NCI-H510A (cell line): ENCODE measurements at regions not wholly inside any gene's neighbourhood (a gene's known extent, or its start where the extent isn't known, plus 50 kb on each side); places are given as distances from the start of the nearest gene placed in this dataset.
"Not testable (repeated sequence)": the region's sequence is repeated elsewhere in the genome, so short reads cannot be mapped to it uniquely, and the experiment has no call there.

ENCODE experiments used
- DNase-seq: peaks from one replicate; lab custom pipeline; 2025; lab: John Stamatoyannopoulos, UW

DNA sequence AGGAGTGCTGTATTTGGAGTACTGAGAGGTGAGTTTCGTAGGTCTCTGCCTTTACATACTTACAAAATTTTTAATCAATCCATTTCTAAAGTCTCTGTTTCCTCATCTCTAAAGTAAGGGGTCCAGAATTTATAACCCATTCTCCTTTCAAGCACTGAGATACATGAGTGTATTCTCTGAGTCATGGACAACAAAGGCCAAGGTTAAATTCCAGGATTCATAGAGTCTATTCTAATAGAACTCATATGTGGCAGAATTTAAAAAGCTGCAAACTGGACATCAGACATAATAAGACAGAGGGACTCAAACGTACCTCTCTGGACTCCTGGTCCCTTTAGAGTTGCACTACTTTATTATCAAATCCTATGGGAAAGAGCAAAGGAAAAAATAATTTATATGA lies 112.5 kb upstream of the SLIT3 start:
- DNase-seq: no peak

DNA sequence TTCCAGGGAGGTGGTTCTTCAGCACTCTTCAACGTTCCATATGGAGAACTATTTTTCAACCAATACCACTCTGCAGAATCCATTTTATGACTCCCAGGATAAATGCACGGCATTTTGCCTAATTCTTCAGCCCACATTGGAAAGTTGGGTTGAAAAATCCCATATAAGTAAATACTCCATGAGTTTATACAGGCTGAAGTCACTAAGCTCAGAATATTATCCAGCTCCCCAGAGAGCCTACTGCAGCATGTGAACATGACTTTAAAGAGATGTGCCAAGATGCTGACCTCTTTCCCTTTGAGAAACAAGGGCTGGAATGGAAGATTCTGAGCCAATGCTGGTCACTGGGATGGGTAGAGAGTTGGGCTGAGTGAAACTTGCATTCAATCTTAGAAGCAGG lies 111.9 kb upstream of the SLIT3 start:
- no peak for DNase-seq

DNA sequence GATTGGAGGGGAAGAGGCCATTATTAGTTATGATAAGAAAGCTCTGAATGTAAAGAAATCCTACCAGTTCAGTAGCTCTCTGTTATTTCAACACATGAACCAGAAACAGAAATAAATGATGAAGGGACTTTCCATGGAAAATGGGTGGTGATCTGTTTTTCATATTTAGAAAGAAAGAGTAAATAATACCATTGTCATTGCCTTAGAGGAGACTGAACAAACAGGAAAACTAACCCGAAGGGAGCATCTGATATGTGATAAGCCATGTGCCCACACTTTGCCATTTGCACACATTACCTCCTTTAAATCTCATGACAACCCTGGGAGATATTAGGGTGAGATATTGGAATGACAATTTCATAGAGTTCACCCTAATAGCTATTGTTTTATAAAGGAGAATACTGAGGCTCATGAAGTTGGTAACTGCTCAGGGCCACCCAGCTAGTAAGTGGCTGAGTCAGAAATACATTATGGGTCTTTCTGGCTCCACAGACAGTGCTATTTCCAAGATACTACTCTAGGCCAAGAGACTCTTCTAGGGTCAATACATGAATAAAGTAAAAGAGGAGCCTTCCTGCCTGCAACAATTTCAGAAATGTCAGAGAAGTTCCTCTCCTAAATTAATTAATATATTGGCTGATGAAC lies 111.0 kb upstream of the SLIT3 start:
- DNase-seq: no peak

DNA sequence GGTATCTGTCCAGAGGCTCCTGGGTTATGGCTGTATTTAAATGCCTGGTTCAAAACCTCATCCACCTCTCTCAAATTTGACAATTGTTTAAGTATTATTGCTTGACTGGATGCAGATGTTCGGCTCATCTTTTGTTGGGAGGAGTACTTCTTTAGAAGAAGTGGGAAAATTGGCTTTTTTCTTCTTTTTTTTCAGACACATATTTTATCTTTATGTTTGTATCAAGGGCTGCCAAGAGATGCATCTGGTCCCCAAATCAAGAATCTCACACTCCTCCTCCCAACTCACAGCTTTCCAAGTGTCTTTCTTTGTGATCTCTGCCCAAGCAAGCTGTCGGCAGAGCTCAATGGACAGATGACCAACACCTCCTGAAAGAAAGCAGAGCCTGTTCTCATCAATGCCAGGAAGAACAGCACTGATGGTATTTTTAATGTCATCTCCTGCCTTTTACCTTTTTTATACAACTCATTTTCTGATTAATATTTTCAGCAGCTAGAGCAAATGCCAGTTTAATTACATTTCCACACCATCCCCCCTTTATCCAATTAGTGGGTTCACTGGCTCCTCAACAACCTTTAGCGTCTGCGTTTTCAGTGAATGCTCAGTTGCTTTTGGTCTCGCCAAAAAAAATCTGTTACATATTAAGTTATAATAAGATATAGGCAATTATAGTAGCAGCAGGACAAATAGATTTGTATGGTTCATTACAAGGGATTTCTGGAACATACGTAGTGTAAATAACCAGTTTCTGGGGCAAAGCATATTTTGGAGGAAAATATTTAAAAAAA lies 110.3 kb upstream of the SLIT3 start:
- no peak for DNase-seq

DNA sequence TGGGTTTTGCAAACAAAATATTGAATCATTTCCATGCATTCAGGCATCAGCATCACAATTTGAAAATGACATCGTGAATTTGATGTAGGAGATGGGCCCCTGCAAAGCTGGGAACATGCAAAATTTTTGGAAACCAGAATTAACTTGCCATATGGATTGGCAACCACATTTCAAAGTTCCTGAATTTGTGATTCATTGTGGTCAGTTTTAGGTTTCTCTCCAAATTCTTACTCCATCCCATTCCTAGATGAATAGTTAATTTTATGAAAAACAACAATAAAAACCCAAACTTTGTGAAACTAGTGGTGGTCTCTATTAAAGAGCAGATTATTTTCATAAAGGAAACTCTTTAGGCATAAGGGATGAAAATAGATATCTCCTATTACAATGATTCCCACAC lies 107.8 kb upstream of the SLIT3 start:
- no peak for DNase-seq

DNA sequence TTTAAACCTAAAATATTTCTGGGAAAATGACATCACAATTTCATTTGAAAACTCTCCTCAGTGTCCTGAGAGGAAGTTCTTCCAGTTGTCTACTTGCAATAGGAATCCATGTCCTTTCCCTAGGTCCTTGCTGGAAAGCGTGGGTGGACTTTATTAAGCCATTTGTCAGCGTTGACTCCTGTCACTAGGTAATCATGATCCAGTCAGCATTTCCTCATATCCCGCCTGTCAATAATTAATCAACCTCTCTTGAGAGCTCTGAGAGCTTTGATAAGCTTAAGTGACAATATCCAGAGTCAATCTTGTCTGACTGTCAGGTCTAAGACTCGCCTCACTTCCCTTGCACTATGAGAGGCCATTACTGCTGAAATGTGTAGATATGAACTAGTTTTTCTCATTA lies 107.2 kb upstream of the SLIT3 start:
- DNase-seq: no peak

- DNase-seq: no peak
Measured at GRCh38 chr5:169404223-169404622, 103.3 kb upstream of the SLIT3 start.

DNA sequence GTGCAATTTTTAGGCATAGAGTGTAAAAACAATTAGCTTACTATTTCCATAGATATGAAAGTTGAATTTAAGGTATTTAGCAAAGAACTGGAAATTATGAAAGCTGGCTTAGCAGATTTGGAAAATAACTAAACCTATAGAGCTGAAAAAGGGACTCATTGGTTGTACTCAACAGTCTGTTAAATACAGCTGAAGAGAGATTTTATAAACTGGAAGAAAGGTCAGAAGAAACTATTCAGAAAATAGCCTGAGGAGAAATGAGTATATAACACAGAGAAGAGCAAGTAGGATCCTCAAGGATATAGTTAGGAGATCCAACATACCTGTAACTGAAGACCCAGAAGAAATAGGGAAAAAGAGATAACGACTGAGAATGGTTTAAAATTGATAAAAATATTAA lies 97.6 kb upstream of the SLIT3 start:
- DNase-seq: no peak

DNA sequence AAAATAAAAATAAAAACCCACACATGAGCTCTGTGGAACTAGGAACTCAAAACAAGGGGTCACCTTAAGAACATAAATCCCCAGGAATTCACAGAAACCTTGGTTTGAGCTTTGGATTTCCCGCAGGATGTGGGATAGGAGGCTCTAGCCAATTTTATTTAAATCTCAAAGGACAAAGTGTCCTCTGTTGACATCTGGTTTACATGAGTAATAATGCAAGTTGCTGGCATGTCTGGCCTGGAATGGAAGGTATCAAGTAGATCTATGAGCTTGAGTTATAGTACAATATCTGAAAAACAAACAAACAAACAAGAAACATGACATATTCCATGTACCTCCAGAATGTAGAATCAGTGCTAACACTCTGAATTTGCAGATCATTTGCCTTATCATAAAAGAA lies 94.2 kb upstream of the SLIT3 start:
- DNase-seq: no peak

- no peak for DNase-seq
Measured at GRCh38 chr5:169394371-169394770, 93.4 kb upstream of the SLIT3 start.

- DNase-seq: no peak
Measured at GRCh38 chr5:169393907-169394306, 93.0 kb upstream of the SLIT3 start.

DNA sequence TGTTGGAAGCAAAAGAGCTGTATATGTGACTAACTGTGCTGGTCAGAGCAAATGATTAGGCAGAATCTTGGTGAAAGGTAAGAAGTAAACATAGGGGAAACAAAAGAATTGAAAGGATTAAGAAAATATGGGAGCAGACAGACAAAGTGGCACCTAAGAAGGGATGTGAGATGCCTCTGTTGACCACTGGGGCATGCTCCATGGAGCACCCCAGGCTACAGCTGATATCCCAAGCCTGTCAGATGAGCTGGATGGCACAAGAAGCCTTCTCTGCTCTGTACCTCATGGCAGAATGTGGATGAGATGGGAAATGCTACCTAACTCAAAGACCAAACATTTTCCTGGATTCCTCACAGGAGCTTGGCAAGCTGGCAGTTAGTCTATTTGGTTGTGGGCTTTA lies 89.3 kb upstream of the SLIT3 start:
- no peak for DNase-seq

DNA sequence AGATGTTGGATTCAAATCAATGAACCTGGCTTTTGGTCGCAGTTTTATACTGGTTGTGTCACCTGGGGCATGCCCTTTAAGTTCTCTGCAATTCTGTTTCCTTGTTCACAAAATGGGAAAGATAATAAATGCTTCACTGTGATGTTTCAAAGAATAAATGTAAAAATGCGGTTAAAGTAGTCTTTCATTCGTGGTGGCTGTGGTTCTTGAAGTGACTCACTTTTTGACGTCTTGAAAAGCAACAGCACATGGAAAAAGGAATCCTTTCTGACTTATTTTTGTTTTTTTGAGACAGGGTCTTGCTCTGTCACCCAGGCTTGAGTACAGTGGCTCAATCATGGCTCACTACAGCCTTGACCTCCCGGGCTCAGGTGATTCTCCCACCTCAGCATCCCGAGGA lies 88.4 kb upstream of the SLIT3 start:
- DNase-seq: no peak

DNA sequence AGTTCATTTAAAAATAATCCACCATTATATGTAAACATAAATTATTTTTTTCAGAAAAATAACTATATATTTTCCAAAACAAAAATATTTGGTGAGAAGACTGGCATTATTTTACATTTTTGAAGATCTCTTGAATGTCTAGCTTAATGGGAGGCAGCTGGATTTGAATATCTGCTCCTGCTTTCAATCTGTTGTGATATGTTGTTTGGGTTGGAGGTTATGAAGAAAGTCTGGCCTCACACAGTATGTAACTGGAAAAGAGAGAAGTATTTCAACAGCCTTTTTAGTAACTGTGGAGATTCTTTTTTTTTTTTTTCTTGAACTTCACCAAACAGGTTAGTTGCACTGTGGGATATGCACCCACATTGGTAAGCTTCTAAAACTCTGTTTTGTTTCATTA lies 84.7 kb upstream of the SLIT3 start:
- no peak for DNase-seq

- no peak for DNase-seq
Measured at GRCh38 chr5:169384661-169385060, 83.7 kb upstream of the SLIT3 start.

GRCh38 chr5:169374761-169375160 lies 73.8 kb upstream of the SLIT3 start:
- no peak for DNase-seq

GRCh38 chr5:169374111-169374510 lies 73.2 kb upstream of the SLIT3 start:
- DNase-seq: no peak

DNA sequence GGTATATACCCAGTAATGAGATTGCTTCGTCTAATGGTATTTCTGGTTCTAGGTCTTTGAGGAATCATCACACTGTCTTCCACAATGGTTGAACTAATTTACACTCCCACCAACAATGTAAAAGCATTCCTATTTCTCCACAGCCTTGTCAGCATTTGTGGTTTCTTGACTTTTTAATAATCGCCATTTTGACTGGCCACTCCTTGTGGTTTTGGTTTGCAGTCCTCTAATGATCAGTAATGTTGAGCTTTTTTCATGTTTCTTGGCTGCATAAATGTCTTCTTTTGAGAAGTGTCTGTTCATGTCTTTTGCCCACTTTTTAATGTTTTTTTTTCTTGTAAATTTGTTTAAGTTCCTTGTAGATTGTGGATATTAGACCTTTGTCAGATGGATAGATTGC lies 70.9 kb upstream of the SLIT3 start:
- not testable (repeated sequence) for DNase-seq

DNA sequence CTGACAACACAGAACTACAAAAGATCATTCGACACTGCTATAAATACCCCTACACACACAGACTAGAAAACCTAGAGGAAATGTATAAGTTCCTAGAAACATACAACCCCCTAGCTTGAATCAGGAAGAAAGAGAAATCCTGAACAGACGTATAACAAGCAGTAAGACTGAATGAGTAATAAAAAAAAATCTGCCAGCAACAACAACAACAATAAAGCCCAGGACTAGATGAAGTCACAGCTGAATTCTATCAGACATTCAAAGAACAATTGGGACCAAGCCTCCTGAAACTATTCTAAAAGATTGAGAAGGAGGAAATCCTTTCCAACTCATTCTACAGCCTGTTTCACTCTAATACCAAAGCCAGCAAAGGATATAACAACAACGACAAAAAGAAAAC lies 68.2 kb upstream of the SLIT3 start:
- no peak for DNase-seq

- no peak for DNase-seq
Measured at GRCh38 chr5:169367861-169368260, 66.9 kb upstream of the SLIT3 start.

- no peak for DNase-seq
Measured at GRCh38 chr5:169357291-169357690, 56.4 kb upstream of the SLIT3 start.

DNA sequence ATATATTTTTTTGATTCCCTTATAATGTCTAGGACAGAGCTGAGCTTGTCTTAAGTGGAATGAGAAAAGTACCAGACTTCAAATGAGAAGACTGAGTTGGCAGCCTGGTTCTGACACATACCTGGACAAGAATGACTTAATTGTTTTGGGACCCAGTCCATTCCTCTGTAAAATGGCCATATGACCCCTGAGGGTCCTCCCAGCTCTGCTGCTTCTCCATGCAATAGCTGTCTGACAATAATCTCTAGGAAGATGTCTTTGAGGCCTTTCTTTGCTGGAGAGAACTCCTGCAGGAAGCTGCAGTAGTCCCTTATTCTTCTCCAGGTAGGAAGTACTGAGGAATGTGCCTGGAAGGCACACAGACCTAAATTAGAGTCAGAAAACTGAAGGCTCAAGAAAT lies 55.9 kb upstream of the SLIT3 start:
- DNase-seq: no peak

- no peak for DNase-seq
Measured at GRCh38 chr5:169356181-169356580, 55.2 kb upstream of the SLIT3 start.

- no peak for DNase-seq
Measured at GRCh38 chr5:169354921-169355320, 54.0 kb upstream of the SLIT3 start.
